HCT116 (cell line): ENCODE measurements at regions not wholly inside any gene's neighbourhood (a gene's known extent, or its start where the extent isn't known, plus 50 kb on each side); places are given as distances from the start of the nearest gene placed in this dataset.

Experiments used
- CEBPB ChIP-seq: IDR thresholded peaks from 2 replicates; pipeline ENCODE4 v1.6.1; 2012; ENCODE audit warnings: low read depth
- POLR2A ChIP-seq: IDR thresholded peaks from 2 replicates; pipeline ENCODE4 v1.7.0; 2011; ENCODE audit warnings: borderline replicate concordance; ENCODE audit not compliant: insufficient read depth, insufficient read length; ENCODE audit errors: extremely low read depth
- POLR2AphosphoS5 ChIP-seq: IDR thresholded peaks from 2 replicates; pipeline ENCODE4 v1.6.1; 2011; ENCODE audit warnings: mild to moderate bottlenecking, low read depth, low read length, moderate library complexity
- SIN3A ChIP-seq: IDR thresholded peaks from 2 replicates; pipeline ENCODE4 v1.6.1; 2012; ENCODE audit warnings: low read depth
- TCF7L2 ChIP-seq: IDR thresholded peaks from 2 replicates; pipeline ENCODE4 v1.7.0; 2011; ENCODE audit warnings: borderline replicate concordance, inconsistent platforms; ENCODE audit not compliant: insufficient read depth, insufficient read length; ENCODE audit errors: extremely low read depth
- YY1 ChIP-seq: IDR thresholded peaks from 2 replicates; pipeline ENCODE4 v1.6.1; 2011; ENCODE audit warnings: low read length, low read depth, moderate library complexity, mild to moderate bottlenecking; ENCODE audit not compliant: insufficient replicate concordance; ENCODE audit errors: extremely low read depth
- ZFX ChIP-seq: fragments of 450-650 bp; IDR thresholded peaks from 2 replicates; pipeline ENCODE4 v1.6.1; 2017
- TF ChIP-seq, protein P1 (sequence below), 3 experiments: fragments of 200-600 bp in 1 of 3; sonication (generic) in 1 of 3; IDR thresholded peaks in 2 of 3; conservative IDR thresholded peaks in 1 of 3; 2 replicates each; pipeline ENCODE4 v1.5.1; 2012 to 2017; ENCODE audit warnings: low read depth in 2 of 3, low read length in 2 of 3, antibody characterized with exemption in 1 of 3, borderline replicate concordance in 1 of 3, control low read depth in 1 of 3, mild to moderate bottlenecking in 1 of 3, mixed read lengths in 1 of 3, mixed run types in 1 of 3, moderate library complexity in 1 of 3; ENCODE audit not compliant: insufficient read depth in 1 of 3
- TF ChIP-seq, protein P2 (sequence below): IDR thresholded peaks from 2 replicates; pipeline ENCODE4 v1.6.1; 2012
- TF ChIP-seq, protein P3 (sequence below): IDR thresholded peaks from 2 replicates; pipeline ENCODE4 v1.6.1; 2011; ENCODE audit warnings: mild to moderate bottlenecking, low read length, moderate library complexity; ENCODE audit not compliant: insufficient replicate concordance; ENCODE audit errors: extremely low read depth

DNA sequence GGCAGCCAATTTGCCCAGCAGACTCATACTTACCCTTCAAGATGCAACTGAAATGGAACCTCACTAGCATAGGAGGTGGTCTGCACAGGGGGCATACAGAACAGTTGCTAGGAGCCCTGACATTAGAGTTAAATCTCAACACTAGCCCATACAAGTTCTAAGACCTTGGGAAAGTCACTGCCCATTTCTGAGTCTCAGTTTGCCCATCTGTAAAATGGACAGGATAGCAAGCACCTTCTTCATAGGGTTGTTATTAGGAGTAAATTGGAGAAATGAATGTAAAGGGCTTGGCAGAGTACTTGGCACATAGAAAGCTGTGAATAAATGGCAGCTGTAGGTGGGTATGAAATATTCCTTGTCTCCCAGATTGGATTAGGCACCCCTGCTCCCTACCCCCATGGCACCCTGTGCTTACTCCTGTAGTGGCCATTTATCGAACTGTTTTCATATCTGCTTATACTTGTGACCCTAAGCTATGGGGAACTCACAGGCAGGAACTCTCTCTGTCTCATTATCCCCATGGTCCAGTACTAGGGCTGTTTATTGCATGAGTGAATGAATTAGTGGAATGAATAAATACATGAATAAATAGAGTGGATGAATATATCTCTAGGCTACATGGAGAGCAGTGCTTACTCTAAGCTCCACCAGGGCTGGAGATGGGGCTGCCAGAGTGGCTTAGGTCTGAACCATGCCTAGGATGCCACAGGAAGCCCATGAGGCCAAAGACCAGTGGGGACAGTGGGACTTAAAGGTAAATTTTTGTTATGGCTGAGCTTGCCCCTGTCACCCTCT lies 152.6 kb downstream of the PLPP3 start:
- TF ChIP-seq SIN3A (no peak), YY1 (no peak), POLR2AphosphoS5 (no peak), TCF7L2 (no peak), POLR2A (no peak), ZFX (no peak), CEBPB (no peak)
- TF ChIP-seq, protein P1, sequence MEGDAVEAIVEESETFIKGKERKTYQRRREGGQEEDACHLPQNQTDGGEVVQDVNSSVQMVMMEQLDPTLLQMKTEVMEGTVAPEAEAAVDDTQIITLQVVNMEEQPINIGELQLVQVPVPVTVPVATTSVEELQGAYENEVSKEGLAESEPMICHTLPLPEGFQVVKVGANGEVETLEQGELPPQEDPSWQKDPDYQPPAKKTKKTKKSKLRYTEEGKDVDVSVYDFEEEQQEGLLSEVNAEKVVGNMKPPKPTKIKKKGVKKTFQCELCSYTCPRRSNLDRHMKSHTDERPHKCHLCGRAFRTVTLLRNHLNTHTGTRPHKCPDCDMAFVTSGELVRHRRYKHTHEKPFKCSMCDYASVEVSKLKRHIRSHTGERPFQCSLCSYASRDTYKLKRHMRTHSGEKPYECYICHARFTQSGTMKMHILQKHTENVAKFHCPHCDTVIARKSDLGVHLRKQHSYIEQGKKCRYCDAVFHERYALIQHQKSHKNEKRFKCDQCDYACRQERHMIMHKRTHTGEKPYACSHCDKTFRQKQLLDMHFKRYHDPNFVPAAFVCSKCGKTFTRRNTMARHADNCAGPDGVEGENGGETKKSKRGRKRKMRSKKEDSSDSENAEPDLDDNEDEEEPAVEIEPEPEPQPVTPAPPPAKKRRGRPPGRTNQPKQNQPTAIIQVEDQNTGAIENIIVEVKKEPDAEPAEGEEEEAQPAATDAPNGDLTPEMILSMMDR (IDR thresholded peaks at IDR 0.05 in 2 of 3, conservative IDR thresholded peaks at IDR 0.05 in 1 of 3; ENCODE audit: borderline replicate concordance in 1 of 3, insufficient read depth in 1 of 3, low read depth in 2 of 3, low read length in 2 of 3) = no peak
- TF ChIP-seq, protein P2, sequence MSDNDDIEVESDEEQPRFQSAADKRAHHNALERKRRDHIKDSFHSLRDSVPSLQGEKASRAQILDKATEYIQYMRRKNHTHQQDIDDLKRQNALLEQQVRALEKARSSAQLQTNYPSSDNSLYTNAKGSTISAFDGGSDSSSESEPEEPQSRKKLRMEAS = no peak
- TF ChIP-seq, protein P3, sequence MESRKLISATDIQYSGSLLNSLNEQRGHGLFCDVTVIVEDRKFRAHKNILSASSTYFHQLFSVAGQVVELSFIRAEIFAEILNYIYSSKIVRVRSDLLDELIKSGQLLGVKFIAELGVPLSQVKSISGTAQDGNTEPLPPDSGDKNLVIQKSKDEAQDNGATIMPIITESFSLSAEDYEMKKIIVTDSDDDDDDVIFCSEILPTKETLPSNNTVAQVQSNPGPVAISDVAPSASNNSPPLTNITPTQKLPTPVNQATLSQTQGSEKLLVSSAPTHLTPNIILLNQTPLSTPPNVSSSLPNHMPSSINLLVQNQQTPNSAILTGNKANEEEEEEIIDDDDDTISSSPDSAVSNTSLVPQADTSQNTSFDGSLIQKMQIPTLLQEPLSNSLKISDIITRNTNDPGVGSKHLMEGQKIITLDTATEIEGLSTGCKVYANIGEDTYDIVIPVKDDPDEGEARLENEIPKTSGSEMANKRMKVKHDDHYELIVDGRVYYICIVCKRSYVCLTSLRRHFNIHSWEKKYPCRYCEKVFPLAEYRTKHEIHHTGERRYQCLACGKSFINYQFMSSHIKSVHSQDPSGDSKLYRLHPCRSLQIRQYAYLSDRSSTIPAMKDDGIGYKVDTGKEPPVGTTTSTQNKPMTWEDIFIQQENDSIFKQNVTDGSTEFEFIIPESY = no peak
